ENCODE measurements at regions not wholly inside any gene's neighbourhood (a gene's known extent, or its start where the extent isn't known, plus 50 kb on each side); places are given as distances from the start of the nearest gene placed in this dataset.

GRCh38 chr20:52777171-52777570, 195.0 kb upstream of the TSHZ2 start:
- TF ChIP-seq CTCF (IDR thresholded peaks at IDR 0.05) (no peak), POLR2AphosphoS5 (IDR thresholded peaks at IDR 0.05) (no peak), POLR2A (IDR thresholded peaks at IDR 0.05) (no peak), EP300 (IDR thresholded peaks at IDR 0.05) (no peak)
